HUDEP-2 (cell line): ENCODE measurements at regions not wholly inside any gene's neighbourhood (a gene's known extent, or its start where the extent isn't known, plus 50 kb on each side); places are given as distances from the start of the nearest gene placed in this dataset.
"Not testable (repeated sequence)": the region's sequence is repeated elsewhere in the genome, so short reads cannot be mapped to it uniquely, and the experiment has no call there.

ENCODE experiments used
- DNase-seq, 76 experiments: peaks; one replicate each; lab custom pipeline; 2025; ENCODE audit not compliant: unreplicated experiment in 76 of 76; lab: John Stamatoyannopoulos, UW

- no peak for DNase-seq
Observed at GRCh38 chr12:87596636-87597035, 432.6 kb downstream of the C12orf50 start.

- no peak for DNase-seq
Observed at GRCh38 chr12:87596134-87596533, 433.1 kb downstream of the C12orf50 start.

GRCh38 chr12:87585882-87586557, 443.2 kb downstream of the C12orf50 start:
- DNase-seq, result no peak

GRCh38 chr12:87579091-87579490, 450.1 kb downstream of the C12orf50 start:
- not testable (repeated sequence) for DNase-seq

GRCh38 chr12:87575906-87576305, 453.3 kb downstream of the C12orf50 start:
- DNase-seq, result no peak

GRCh38 chr12:87566918-87567317, 462.3 kb downstream of the C12orf50 start:
- not testable (repeated sequence) for DNase-seq

GRCh38 chr12:87556985-87557384, 472.2 kb downstream of the C12orf50 start:
- DNase-seq, result no peak

GRCh38 chr12:87531213-87531612, 498.0 kb downstream of the C12orf50 start:
- not testable (repeated sequence) for DNase-seq

GRCh38 chr12:87529413-87529812, 499.8 kb downstream of the C12orf50 start:
- no peak for DNase-seq

- DNase-seq, result no peak
Observed at GRCh38 chr12:87520968-87521367, 508.2 kb downstream of the C12orf50 start.

GRCh38 chr12:87518481-87518880, 510.7 kb downstream of the C12orf50 start:
- DNase-seq, result no peak

- no peak for DNase-seq
Observed at GRCh38 chr12:87518036-87518435, 511.2 kb downstream of the C12orf50 start.

GRCh38 chr12:87513536-87514280, 515.5 kb downstream of the C12orf50 start:
- no peak for DNase-seq

- DNase-seq, result no peak
Observed at GRCh38 chr12:87511371-87511770, 517.8 kb downstream of the C12orf50 start.

- DNase-seq, result peak in 1 of 76 experiments; percentile 10
Observed at GRCh38 chr12:87509237-87509820, 519.9 kb downstream of the C12orf50 start.

- no peak for DNase-seq
Observed at GRCh38 chr12:87491598-87491997, 537.6 kb downstream of the C12orf50 start.

GRCh38 chr12:87491089-87491488, 538.1 kb downstream of the C12orf50 start:
- DNase-seq, result no peak

GRCh38 chr12:87469295-87469694, 559.9 kb downstream of the C12orf50 start:
- no peak for DNase-seq

GRCh38 chr12:87467936-87468335, 561.3 kb downstream of the C12orf50 start:
- DNase-seq, result no peak

- DNase-seq, result no peak
Observed at GRCh38 chr12:87464565-87464964, 564.6 kb downstream of the C12orf50 start.

GRCh38 chr12:87444039-87444438, 585.2 kb downstream of the C12orf50 start:
- no peak for DNase-seq

GRCh38 chr12:87441511-87441910, 587.7 kb downstream of the C12orf50 start:
- no peak for DNase-seq
